ENCODE measurements at regions not wholly inside any gene's neighbourhood (a gene's known extent, or its start where the extent isn't known, plus 50 kb on each side); places are given as distances from the start of the nearest gene placed in this dataset.

DNA sequence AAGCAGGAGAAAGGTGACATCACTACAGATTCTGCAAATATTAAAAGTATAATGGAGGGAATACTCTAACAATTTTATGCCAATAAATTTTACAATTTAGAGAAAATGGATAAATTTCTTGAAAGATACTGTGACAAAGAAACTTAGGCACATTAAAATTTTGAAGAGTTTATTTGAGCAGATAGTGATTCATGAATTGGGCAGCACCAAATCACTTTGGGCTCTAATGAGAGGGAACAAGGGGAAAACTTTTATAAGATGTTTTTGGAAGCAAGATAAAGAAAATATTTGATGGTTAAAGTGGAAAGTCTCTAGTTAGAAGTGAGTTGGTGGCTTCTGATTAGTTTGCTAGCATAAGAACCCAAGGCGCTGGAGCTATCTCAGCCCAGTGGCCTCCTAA is 55.2 kb upstream of the FMN2 start:
- DNase-seq = no peak
- Histone ChIP-seq H3K4me2 (ENCODE audit: low read depth, low read length) (no peak overlapping the region), H4K20me1 (ENCODE audit: insufficient read depth, low read length) (no peaks in the 10 kb centered on the region), H3K9me2 (replicated peaks; ENCODE audit: insufficient read depth, low read length) (no peaks in the 10 kb centered on the region), H3K9me3 (replicated peaks; ENCODE audit: insufficient read depth, low read length) (no peaks in the 10 kb centered on the region), H3K9ac (ENCODE audit: low read length) (no peak overlapping the region), H2AFZ (ENCODE audit: low read length) (no peak overlapping the region), H3K27ac (ENCODE audit: low read length) (no peak overlapping the region), H3K4me3 (ENCODE audit: low read length) (no peak overlapping the region), H3F3A (ENCODE audit: insufficient read depth, low read length) (no peaks in the 10 kb centered on the region), H3K27me3 (replicated peaks; ENCODE audit: insufficient read depth, low read length) (no peaks in the 10 kb centered on the region), H3K36me3 (replicated peaks; ENCODE audit: insufficient read depth, low read length) (no peaks in the 10 kb centered on the region), H3K79me2 (ENCODE audit: low read length) (no peaks in the 10 kb centered on the region), H3K4me1 (ENCODE audit: low read length) (no peaks in the 10 kb centered on the region)
- no peak for TF ChIP-seq EZH2 (optimal IDR thresholded peaks at IDR 0.05; ENCODE audit: low read depth, low read length)
- no peak for TF ChIP-seq EZH2phosphoT487 (IDR thresholded peaks at IDR 0.05; ENCODE audit: low read length)
- TF ChIP-seq CTCF (IDR thresholded peaks at IDR 0.05; ENCODE audit: low read length) = no peak
